HG03196 (cell line): ENCODE measurements at regions not wholly inside any gene's neighbourhood (a gene's known extent, or its start where the extent isn't known, plus 50 kb on each side); places are given as distances from the start of the nearest gene placed in this dataset.
A peak's percentile ranks its signal among the peaks of the same experiment; 100 is the strongest.
"Not testable (repeated sequence)": the region's sequence is repeated elsewhere in the genome, so short reads cannot be mapped to it uniquely, and the experiment has no call there.

Experiments
- ATAC-seq: cut with Tn5 transposase; IDR thresholded peaks from one replicate; pipeline ENCODE4 v1.9.1; 2021; ENCODE audit not compliant: unreplicated experiment

- no peak for ATAC-seq
Observed at GRCh38 chr5:18652404-18653215, 1018.4 kb downstream of the TAF11L14 start.

GRCh38 chr5:18653216-18653752 is 1019.0 kb downstream of the TAF11L14 start:
- ATAC-seq: peak; percentile 70

- ATAC-seq: no peak
Observed at GRCh38 chr5:18660511-18660910, 1026.3 kb downstream of the TAF11L14 start.

GRCh38 chr5:18662231-18662630 is 1028.0 kb downstream of the TAF11L14 start:
- ATAC-seq: no peak

- ATAC-seq: not testable (repeated sequence)
Observed at GRCh38 chr5:18674212-18674611, 1040.0 kb downstream of the TAF11L14 start.

GRCh38 chr5:18675041-18675440 is 1040.8 kb downstream of the TAF11L14 start:
- ATAC-seq: no peak

GRCh38 chr5:18686253-18686652 is 1052.0 kb downstream of the TAF11L14 start:
- no peak for ATAC-seq

GRCh38 chr5:18687429-18687828 is 1053.2 kb downstream of the TAF11L14 start:
- no peak for ATAC-seq

GRCh38 chr5:18699681-18700080 is 1065.4 kb downstream of the TAF11L14 start:
- no peak for ATAC-seq

- ATAC-seq: no peak
Observed at GRCh38 chr5:18702821-18703220, 1068.6 kb downstream of the TAF11L14 start.

- ATAC-seq: no peak
Observed at GRCh38 chr5:18712936-18713485, 1078.8 kb downstream of the TAF11L14 start.

- ATAC-seq: no peak
Observed at GRCh38 chr5:18720002-18720401, 1085.7 kb downstream of the TAF11L14 start.

- no peak for ATAC-seq
Observed at GRCh38 chr5:18732556-18733479, 1098.6 kb downstream of the TAF11L14 start.

- no peak for ATAC-seq
Observed at GRCh38 chr5:18736051-18736398, 1101.8 kb downstream of the TAF11L14 start.

GRCh38 chr5:18736736-18737135 is 1102.5 kb downstream of the TAF11L14 start:
- ATAC-seq: not testable (repeated sequence)

GRCh38 chr5:18740301-18740700 is 1106.0 kb downstream of the TAF11L14 start:
- ATAC-seq: no peak

GRCh38 chr5:18742830-18743229 is 1108.6 kb downstream of the TAF11L14 start:
- ATAC-seq: no peak

GRCh38 chr5:18744441-18744840 is 1110.2 kb downstream of the TAF11L14 start:
- ATAC-seq: no peak

- peak; percentile 34 for ATAC-seq
Observed at GRCh38 chr5:18745042-18745987, 1111.1 kb downstream of the TAF11L14 start.

GRCh38 chr5:18745988-18746615 is 1111.8 kb downstream of the TAF11L14 start:
- ATAC-seq: peak; percentile 79
